Ishikawa (cell line): ENCODE measurements at regions not wholly inside any gene's neighbourhood (a gene's known extent, or its start where the extent isn't known, plus 50 kb on each side); places are given as distances from the start of the nearest gene placed in this dataset.
A peak's percentile ranks its signal among the peaks of the same experiment; 100 is the strongest.

Source experiments
- CEBPB ChIP-seq: IDR thresholded peaks from 2 replicates; pipeline ENCODE4 v1.6.1; 2012
- CREB1 ChIP-seq: IDR thresholded peaks from 2 replicates; pipeline ENCODE4 v1.6.1; 2012; ENCODE audit warnings: low read depth
- EGR1 ChIP-seq: IDR thresholded peaks from 2 replicates; pipeline ENCODE4 v1.6.1; 2012
- EP300 ChIP-seq: IDR thresholded peaks from 2 replicates; pipeline ENCODE4 v1.6.1; 2012; ENCODE audit warnings: borderline replicate concordance
- FOXM1 ChIP-seq: IDR thresholded peaks from 2 replicates; pipeline ENCODE4 v1.6.1; 2012; ENCODE audit warnings: low read depth, borderline replicate concordance
- NFIC ChIP-seq: IDR thresholded peaks from 2 replicates; pipeline ENCODE4 v1.6.1; 2012
- RAD21 ChIP-seq: IDR thresholded peaks from 2 replicates; pipeline ENCODE4 v1.6.1; 2012; ENCODE audit warnings: low read depth
- REST ChIP-seq: IDR thresholded peaks from 2 replicates; pipeline ENCODE4 v1.6.1; 2012; ENCODE audit warnings: low read depth, mild to moderate bottlenecking
- TAF1 ChIP-seq: IDR thresholded peaks from 2 replicates; pipeline ENCODE4 v1.6.1; 2012; ENCODE audit warnings: low read depth, mild to moderate bottlenecking
- TCF12 ChIP-seq: IDR thresholded peaks from 2 replicates; pipeline ENCODE4 v1.6.1; 2012; ENCODE audit warnings: low read depth
- TEAD4 ChIP-seq: IDR thresholded peaks from 2 replicates; pipeline ENCODE4 v1.6.1; 2012
- YY1 ChIP-seq: IDR thresholded peaks from 2 replicates; pipeline ENCODE4 v1.6.1; 2012; ENCODE audit warnings: low read depth
- ZBTB7A ChIP-seq: IDR thresholded peaks from 2 replicates; pipeline ENCODE4 v1.6.1; 2012; ENCODE audit warnings: low read depth
- TF ChIP-seq, protein P1 (sequence below): IDR thresholded peaks from 2 replicates; pipeline ENCODE4 v1.6.1; 2012
- TF ChIP-seq, protein P2 (sequence below): IDR thresholded peaks from 2 replicates; pipeline ENCODE4 v1.6.1; 2012

DNA sequence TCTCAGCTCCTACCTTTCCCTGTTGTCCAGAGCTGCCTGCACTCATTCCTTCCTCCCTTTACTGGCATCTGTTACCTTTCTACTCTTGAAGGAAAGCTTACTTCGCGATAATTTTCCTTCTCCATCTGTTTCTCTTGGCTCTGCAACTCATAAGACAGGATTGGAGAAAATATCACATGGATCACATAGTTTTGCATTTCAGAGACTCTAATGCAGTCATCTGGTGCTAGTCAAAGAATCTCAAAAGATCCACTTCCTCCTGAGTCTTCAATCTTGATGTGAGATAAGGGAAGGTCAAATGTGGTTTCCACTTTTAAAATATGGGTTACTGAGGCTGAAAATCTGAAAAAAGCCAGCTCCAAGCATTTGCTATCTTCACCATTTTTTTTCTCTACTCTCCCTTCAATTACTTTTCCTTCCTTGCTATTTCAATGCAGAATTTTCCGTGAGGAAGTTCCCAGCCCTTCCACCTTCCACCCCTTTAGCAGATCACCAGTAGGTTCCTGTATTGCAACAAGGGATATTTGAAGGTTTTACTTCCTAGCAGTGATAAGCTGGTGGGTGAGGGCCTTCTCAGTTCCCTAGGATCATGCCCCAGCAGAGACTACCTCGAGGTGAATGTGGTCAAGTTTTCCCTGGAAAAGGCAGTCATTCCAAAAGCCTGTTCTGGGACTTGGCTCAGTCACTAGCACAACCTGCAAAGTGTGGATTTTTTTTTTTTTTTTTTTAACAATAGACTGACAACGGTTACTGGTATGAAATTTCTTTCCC is 62.8 kb upstream of the LRRC1 start:
- no peak for TF ChIP-seq TAF1
- no peak for TF ChIP-seq RAD21
- TF ChIP-seq REST, result no peak
- TF ChIP-seq ZBTB7A, result no peak
- TF ChIP-seq CREB1, result no peak
- TF ChIP-seq FOXM1, result no peak
- TF ChIP-seq YY1, result no peak
- TF ChIP-seq, protein P1, sequence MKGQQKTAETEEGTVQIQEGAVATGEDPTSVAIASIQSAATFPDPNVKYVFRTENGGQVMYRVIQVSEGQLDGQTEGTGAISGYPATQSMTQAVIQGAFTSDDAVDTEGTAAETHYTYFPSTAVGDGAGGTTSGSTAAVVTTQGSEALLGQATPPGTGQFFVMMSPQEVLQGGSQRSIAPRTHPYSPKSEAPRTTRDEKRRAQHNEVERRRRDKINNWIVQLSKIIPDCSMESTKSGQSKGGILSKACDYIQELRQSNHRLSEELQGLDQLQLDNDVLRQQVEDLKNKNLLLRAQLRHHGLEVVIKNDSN, result no peak
- TF ChIP-seq CEBPB, result no peak
- TF ChIP-seq EP300, result no peak
- TF ChIP-seq TEAD4, result no peak
- no peak for TF ChIP-seq NFIC
- no peak for TF ChIP-seq TCF12
- TF ChIP-seq, protein P2, sequence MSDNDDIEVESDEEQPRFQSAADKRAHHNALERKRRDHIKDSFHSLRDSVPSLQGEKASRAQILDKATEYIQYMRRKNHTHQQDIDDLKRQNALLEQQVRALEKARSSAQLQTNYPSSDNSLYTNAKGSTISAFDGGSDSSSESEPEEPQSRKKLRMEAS, result no peak
- TF ChIP-seq EGR1, result no peak

DNA sequence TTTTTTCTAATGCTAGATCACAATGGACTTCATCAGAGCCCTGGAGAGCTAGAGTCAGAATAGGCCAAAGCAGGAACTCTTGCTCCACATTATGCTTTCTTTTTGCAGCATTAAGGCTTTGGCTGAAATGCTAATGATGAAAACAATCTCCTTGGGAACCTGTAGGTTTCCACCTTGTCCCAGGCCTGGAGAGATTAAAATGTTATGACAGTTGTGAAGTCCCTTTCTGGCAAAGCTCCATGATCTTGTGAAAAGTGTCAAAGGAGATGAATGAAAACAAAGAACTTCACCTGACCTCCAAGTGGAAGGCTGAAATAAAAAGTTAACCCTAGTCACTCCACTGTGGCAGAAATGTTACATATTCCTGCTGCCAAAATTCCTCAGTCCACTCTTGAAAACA is 64.0 kb upstream of the LRRC1 start:
- TF ChIP-seq, protein P1, result no peak
- TF ChIP-seq TEAD4 (no peak), EP300 (no peak), TCF12 (no peak), RAD21 (no peak)

- TF ChIP-seq RAD21, result peak; percentile 60
- TF ChIP-seq ZBTB7A, result no peak
Observed at GRCh38 chr6:53728570-53729194, 63.1 kb upstream of the KLHL31 start.

DNA sequence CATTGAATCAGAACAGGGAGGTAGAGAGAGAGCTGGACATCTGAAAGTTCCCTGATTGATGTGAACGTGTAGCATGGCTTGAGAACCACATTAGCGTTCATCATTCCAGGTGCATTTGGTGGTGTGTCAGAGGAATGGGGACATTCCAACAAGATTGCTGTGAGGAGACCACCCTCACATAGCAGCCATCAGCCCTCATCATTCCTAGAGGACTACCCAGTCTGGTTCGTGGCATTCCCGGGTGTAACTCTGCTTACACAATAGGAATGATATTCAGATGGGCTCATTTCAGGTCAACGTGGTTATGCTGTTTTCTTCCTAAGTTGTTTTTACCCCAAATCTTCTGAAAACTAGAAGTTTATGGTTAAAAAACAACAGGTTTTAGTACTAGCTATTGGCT is 62.2 kb upstream of the KLHL31 start:
- TF ChIP-seq TCF12 (no peak), EGR1 (no peak)

GRCh38 chr6:53725791-53726575 is 60.4 kb upstream of the KLHL31 start:
- TF ChIP-seq RAD21 (peak; percentile 79), NFIC (no peak)

DNA sequence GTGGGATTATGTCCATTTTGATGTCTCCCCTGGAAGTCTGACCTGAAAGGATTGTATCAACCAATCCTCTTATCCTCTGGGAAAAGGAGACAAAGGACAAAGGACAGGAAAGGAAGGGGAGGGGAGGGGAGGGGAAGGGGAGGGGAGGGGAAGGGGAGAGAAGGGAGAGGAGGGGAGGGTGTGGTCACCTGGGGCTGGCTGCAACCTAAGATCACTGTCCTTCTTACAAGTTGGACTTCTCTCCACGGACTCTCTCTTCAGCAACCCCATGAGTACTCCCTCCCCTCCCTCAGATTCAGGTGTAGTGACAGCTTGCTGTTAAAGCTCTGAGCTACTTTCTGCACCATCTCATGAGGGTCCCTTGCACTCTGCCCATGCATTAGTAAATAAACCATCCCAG is 58.9 kb upstream of the KLHL31 start:
- TF ChIP-seq NFIC (no peak), CEBPB (no peak), YY1 (no peak), TCF12 (no peak), TAF1 (no peak), TEAD4 (no peak), EGR1 (no peak), EP300 (no peak), REST (no peak), CREB1 (no peak), ZBTB7A (no peak), FOXM1 (no peak), RAD21 (no peak)
- TF ChIP-seq, protein P1, result no peak
- TF ChIP-seq, protein P2, result no peak
